Ovary (tissue), 7 donors: ENCODE measurements at regions not wholly inside any gene's neighbourhood (a gene's known extent, or its start where the extent isn't known, plus 50 kb on each side); places are given as distances from the start of the nearest gene placed in this dataset.
"Not testable (repeated sequence)": the region's sequence is repeated elsewhere in the genome, so short reads cannot be mapped to it uniquely, and the experiment has no call there.

ENCODE experiments used
- DNase-seq, 5 donors: peaks; one replicate each; pipeline ENCODE4 v3.0.0-alpha.2; 2019 to 2020
- H3K27ac ChIP-seq, 2 donors: fragments of 200-600 bp; one replicate each; pipeline versions ENCODE4 v1.5.1 to v1.8.0; 2019 to 2022
- H3K27me3 ChIP-seq: fragments of 200-600 bp; one replicate; pipeline ENCODE4 v1.8.0; 2022
- H3K36me3 ChIP-seq: fragments of 200-600 bp; sonication (generic); one replicate; pipeline ENCODE4 v1.5.1; 2019
- H3K4me1 ChIP-seq: one replicate; pipeline ENCODE4 v1.8.1; 2013; ENCODE audit warnings: mild to moderate bottlenecking, moderate library complexity; ENCODE audit not compliant: insufficient read depth
- H3K4me3 ChIP-seq: fragments of 200-600 bp; sonication (generic); one replicate; pipeline ENCODE4 v1.5.1; 2017
- H3K9me3 ChIP-seq, 2 donors: fragments of 200-600 bp in 1 of 2; sonication (generic) in 1 of 2; one replicate each; pipeline versions ENCODE4 v1.5.1 to v1.8.1; 2013 to 2019; ENCODE audit warnings: mild to moderate bottlenecking in 1 of 2, moderate library complexity in 1 of 2
- EP300 ChIP-seq: sonication (generic); formaldehyde crosslinking; IDR thresholded peaks from one replicate; pipeline ENCODE4 v1.6.1; 2017; ENCODE audit warnings: antibody characterized with exemption
- POLR2A ChIP-seq: fragments of 450-650 bp; IDR thresholded peaks from one replicate; pipeline ENCODE4 v1.6.1; 2017; ENCODE audit warnings: antibody characterized with exemption, mild to moderate bottlenecking, moderate library complexity
- WGBS, 3 donors: extraction: QIAGEN DNeasy Blood & Tissue Kit in 1 of 3; methylation state at CpG; one replicate each; pipeline versions ENCODE4 v1.1.5 to v1.1.7; 2013 to 2017; 5-methylcytosine and 5-hydroxymethylcytosine counted together
- intact Hi-C, 4 donors: fragments of 100-400 bp; cut with DNase I; formaldehyde crosslinking; loops; one replicate each; pipeline versions ENCODE4 v1.11.0 to v1.15.1; 2022 to 2023
- TF ChIP-seq, protein P1 (sequence below), 3 donors: fragments of 450-650 bp in 2 of 3; fragments of 200-600 bp in 1 of 3; IDR thresholded peaks; one replicate each; pipeline versions ENCODE4 v1.5.1 to v1.8.0; 2016 to 2022; ENCODE audit warnings: antibody characterized with exemption in 3 of 3, mild to moderate bottlenecking in 1 of 3
- donor health status: DM: no; HTN: no; CAD: no; lungs with moderate emphysema.
- donor health status: DM: no; HTN: no; CAD: no.
- donor health status: Bipolar disorder and iron deficiency.
- donor health status: DM: no; HTN: no; CAD: no.
- donor health status: DM: yes; HTN: yes; CAD: no.

DNA sequence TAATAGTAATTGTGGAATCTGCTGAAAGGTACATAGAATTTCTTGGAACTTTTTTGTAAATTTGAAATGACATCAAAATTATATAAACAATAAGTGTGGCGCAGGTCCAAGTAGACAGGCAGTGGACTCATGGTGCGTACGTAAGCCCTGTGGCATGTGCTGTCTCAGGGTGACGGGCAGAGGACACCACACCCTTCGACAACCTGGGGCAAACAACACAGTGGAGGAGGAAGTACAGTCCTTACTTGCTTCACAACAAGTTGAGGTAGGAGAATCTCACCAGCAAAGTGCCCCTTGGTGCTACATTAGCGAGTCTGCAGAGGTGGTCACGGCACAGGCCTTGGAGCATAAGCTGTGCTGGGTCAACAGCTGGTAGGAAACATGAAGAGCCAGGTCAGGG, 180.9 kb downstream of the AEBP2 start:
- Histone ChIP-seq H3K27ac (no peak overlapping the region), H3K9me3 (no peaks in the 10 kb centered on the region), H3K4me3 (no peak overlapping the region), H3K27me3 (no peaks in the 10 kb centered on the region), H3K36me3 (no peaks in the 10 kb centered on the region), H3K4me1 (peaks cover 1% of the 10 kb centered on the region)
- WGBS, 3 donors = 93 to 95% (median 95%) methylated on average over 7 of the region's 7 CpGs
- intact Hi-C loops = no loop called here
- TF ChIP-seq, protein P1, sequence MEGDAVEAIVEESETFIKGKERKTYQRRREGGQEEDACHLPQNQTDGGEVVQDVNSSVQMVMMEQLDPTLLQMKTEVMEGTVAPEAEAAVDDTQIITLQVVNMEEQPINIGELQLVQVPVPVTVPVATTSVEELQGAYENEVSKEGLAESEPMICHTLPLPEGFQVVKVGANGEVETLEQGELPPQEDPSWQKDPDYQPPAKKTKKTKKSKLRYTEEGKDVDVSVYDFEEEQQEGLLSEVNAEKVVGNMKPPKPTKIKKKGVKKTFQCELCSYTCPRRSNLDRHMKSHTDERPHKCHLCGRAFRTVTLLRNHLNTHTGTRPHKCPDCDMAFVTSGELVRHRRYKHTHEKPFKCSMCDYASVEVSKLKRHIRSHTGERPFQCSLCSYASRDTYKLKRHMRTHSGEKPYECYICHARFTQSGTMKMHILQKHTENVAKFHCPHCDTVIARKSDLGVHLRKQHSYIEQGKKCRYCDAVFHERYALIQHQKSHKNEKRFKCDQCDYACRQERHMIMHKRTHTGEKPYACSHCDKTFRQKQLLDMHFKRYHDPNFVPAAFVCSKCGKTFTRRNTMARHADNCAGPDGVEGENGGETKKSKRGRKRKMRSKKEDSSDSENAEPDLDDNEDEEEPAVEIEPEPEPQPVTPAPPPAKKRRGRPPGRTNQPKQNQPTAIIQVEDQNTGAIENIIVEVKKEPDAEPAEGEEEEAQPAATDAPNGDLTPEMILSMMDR (IDR thresholded peaks at IDR 0.05) = no peak
- TF ChIP-seq POLR2A (no peak), EP300 (no peak)
- no peak for DNase-seq

DNA sequence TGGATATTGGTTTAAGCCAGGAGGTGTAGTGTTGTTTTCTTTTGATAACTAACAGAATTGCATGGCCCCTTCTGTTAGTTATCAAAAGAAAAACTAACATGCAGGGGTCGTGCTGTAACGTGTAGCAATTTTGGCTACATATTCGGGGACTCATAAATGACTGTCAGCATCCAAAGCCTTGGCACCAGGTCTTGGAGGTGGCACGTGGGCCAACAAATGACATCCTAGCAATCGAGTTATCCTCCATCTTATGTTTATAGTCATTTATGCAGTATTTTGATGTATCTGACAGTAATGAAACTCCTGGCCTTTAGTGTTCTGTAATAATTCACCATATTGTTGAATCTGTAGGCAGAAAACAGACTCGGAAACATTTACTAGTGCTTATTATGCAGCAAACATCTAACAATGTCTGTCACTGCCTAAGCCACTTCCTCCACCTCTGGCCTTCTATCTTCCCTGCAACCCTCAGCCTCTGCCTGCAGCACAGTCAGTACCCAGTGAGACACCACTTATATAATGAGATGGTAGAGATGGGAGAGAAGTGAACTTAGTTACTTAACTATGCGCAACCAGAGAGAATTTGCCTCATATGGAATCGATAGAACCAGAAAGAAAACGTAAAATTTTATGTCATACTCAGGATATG, 184.6 kb downstream of the AEBP2 start:
- Histone ChIP-seq H3K27me3 (no peaks in the 10 kb centered on the region), H3K9me3 (no peaks in the 10 kb centered on the region), H3K4me3 (no peak overlapping the region), H3K27ac (no peak overlapping the region), H3K36me3 (no peaks in the 10 kb centered on the region), H3K4me1 (peaks cover 1% of the 10 kb centered on the region)
- TF ChIP-seq EP300 = no peak
- TF ChIP-seq POLR2A = no peak
- TF ChIP-seq, protein P1 (IDR thresholded peaks at IDR 0.05) = no peak
- no peak for DNase-seq
- 90 to 92% (median 91%) methylated on average over 9 of the region's 9 CpGs for WGBS, 3 donors
- intact Hi-C loops = no loop called here

DNA sequence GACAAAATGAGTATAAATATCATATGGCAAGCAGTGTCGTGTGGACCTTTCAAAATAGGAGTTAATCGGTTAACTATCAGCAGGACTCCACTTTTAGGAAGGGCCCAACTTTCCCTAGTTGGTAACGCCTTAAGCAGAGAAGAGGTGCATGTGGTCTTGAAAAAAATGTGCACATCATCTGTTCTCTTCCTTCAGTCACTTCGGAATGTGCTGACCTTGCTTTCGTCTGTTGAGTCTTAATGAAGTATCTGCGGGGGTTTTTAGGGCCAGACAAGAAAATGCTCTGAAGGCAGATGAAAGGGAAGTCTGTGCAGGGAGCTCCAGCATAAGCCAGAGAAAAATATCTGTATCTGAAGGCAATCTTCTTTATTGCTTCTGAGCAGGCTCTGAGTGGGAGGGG, 185.2 kb downstream of the AEBP2 start:
- TF ChIP-seq POLR2A (no peak), EP300 (no peak)
- TF ChIP-seq, protein P1 (IDR thresholded peaks at IDR 0.05) = no peak
- intact Hi-C loops = no loop called here
- DNase-seq = no peak
- Histone ChIP-seq H3K9me3 (no peaks in the 10 kb centered on the region), H3K27me3 (no peaks in the 10 kb centered on the region), H3K36me3 (no peaks in the 10 kb centered on the region), H3K4me1 (peaks cover 1% of the 10 kb centered on the region), H3K4me3 (no peak overlapping the region), H3K27ac (no peak overlapping the region)
- 27 to 43% (median 34%) methylated on average over 6 of the region's 6 CpGs for WGBS, 3 donors

DNA sequence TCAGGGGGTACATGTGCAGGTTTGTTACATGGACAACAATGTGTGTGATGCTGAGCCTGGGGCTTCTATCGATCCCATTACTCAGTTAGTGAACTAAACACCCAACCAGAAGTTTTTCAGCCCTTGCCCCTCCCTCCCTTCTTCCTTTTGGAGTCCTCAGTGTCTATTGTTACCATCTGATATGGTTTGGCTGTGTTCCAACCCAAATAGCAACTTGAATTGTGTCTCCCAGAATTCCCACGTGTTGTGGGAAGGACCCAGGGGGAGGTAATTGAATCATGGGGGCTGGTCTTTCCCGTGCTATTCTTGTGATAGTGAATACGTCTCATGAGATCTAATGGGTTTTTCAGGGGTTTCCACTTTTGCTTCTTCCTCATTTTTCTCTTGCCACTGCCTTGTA, 186.3 kb downstream of the AEBP2 start:
- H3K36me3 ChIP-seq, H3K27ac ChIP-seq, intact Hi-C loops, H3K27me3 ChIP-seq, H3K4me3 ChIP-seq, H3K4me1 ChIP-seq, H3K9me3 ChIP-seq, DNase-seq: not testable (repeated sequence)
- WGBS, 3 donors = 59 to 65% (median 60%) methylated on average over 4 of the region's 4 CpGs

DNA sequence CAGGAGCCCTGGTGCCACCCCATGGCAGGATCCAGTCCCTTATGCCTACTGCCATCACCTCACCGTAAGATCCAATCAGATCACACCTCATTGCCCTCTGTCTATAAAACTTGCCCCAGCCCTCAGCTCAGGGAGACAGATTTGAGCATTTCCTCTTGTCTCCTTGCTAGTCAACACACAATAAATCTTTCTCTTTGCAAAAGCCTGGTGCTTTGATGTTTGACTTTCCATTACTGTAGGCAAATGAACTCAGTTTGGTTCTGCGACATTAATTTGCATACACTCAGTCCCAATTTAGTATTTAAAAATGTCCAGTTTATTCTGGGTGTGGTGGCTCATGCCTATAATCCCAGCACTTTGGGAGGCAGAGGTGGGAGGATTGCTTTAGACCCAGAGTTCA, 188.4 kb downstream of the AEBP2 start:
- no peaks in the 10 kb centered on the region for H3K27me3 ChIP-seq
- intact Hi-C loops = no loop called here
- DNase-seq = no peak
- H3K4me1 ChIP-seq = peaks cover 1% of the 10 kb centered on the region
- H3K36me3 ChIP-seq = no peaks in the 10 kb centered on the region
- TF ChIP-seq POLR2A (no peak), EP300 (no peak)
- TF ChIP-seq, protein P1 (IDR thresholded peaks at IDR 0.05) = no peak
- H3K27ac ChIP-seq = no peak overlapping the region
- H3K9me3 ChIP-seq = no peaks in the 10 kb centered on the region
- H3K4me3 ChIP-seq = no peak overlapping the region
- 61 to 84% (median 65%) methylated on average over 2 of the region's 2 CpGs for WGBS, 3 donors
